Embryonic facial prominence (tissue), 1 donor: ENCODE measurements at regions not wholly inside any gene's neighbourhood (a gene's known extent, or its start where the extent isn't known, plus 50 kb on each side); places are given as distances from the start of the nearest gene placed in this dataset.
"Not testable (repeated sequence)": the region's sequence is repeated elsewhere in the genome, so short reads cannot be mapped to it uniquely, and the experiment has no call there.

Source experiments
- DNase-seq: peaks from one replicate; pipeline ENCODE4 v3.0.0-alpha.2; 2016; ENCODE audit errors: extremely low spot score

DNA sequence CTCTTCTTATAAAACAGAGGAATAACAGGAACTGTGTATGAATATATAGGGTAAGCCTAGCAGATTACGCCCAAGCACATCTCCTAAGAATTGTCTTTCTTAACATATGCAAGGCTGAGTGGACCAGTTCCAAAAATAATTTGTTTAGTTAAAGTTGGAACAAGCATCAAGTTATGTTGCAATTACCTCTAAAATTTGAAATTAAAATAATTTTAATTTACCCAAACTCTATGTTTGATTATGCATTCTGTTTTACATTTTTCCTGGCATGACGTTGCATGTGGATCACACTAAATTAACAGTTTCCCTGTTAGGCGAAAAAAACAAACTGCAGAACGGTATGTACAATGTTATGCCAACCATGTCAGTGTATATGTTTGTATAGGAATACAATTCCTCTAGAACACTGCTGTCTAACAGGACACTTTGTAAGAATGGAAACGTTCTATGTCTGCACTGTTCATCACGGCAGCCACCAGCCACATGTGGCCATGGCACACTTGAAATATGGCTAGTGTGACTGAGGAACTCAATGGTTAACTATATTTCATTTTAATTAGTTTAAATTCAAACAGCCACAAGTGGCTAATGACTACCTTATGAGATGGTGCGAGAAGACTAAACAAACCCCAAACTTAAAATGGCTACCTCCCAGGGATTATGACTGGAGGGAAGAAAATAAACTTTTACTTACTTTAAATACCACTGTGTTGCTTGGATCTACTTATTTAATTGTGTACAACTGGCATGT, 281.1 kb upstream of the KLF14 start:
- DNase-seq, result no peak

- DNase-seq, result no peak
Measured at GRCh38 chr7:131015657-131015958, 281.6 kb upstream of the KLF14 start.

- DNase-seq, result no peak
Measured at GRCh38 chr7:131016230-131016629, 282.2 kb upstream of the KLF14 start.

DNA sequence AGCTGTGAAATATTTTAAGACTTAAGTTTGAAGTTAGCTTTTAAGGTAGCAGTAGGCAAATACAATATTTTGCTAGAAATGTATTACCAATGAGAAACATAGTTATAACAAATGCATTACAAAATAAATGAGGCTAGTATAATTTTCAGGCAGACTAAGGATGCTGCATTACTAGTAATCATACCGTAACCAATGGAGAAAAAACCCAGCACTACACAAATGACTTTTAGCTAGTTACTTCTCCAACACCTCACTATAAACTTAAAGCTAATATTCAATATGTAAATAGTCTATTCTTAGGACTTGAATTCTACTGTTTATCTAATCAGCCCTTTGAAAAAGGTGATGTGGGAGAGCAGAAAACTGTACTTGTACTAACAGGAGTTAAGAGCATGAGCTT, 285.3 kb upstream of the KLF14 start:
- DNase-seq, result no peak

DNA sequence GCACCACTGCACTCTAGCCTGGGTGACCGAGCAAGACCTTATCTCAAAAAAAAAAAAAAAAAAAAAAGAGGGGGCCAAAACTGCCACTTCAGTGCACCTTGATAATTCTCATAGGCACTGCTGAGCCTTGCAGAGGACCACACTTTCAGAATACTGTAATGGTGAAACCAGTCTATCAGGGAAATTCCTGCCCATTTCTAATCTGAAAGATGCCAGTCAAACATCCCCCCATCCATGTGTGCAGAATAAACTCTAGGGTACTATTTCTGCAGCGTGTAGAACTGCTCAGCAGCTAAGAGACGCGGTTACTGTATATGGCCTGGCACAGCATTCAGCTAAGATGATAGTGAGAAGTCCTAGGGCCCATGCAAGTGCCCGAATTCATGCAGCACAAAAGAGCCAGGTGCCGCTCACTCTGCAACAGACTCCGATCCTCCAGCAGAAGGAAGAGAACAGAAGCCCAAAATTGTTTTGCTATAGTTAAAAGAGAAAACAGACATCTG, 286.8 kb upstream of the KLF14 start:
- no peak for DNase-seq

- no peak for DNase-seq
Measured at GRCh38 chr7:131021460-131021859, 287.5 kb upstream of the KLF14 start.

GRCh38 chr7:131021902-131022301, 287.9 kb upstream of the KLF14 start:
- DNase-seq, result no peak

- DNase-seq, result no peak
Measured at GRCh38 chr7:131026297-131027000, 292.4 kb upstream of the KLF14 start.

DNA sequence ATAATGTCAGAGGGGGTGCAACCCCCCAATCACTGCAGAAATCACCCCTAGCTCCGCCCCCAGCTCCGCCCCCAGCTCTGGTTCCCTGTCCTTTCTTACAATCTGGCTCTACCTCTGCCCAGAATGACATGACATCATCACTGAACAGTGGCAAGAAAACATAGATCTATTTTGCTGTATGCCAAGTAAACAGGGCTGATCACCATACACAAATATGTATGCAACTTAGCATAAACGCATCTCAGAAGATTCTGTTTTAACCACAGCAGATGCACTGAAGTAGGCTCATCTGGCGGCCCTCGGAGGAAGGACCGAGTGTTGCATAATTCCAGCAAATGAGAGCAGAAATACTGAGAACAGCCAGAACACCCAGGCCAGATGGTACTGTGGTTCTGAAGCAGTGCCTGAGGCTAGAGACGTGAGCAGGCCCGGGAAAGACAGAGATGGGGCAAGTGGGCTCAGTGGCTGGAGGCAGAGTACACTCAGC, 293.3 kb upstream of the KLF14 start:
- no peak for DNase-seq

- DNase-seq, result no peak
Measured at GRCh38 chr7:131028295-131028694, 294.3 kb upstream of the KLF14 start.

DNA sequence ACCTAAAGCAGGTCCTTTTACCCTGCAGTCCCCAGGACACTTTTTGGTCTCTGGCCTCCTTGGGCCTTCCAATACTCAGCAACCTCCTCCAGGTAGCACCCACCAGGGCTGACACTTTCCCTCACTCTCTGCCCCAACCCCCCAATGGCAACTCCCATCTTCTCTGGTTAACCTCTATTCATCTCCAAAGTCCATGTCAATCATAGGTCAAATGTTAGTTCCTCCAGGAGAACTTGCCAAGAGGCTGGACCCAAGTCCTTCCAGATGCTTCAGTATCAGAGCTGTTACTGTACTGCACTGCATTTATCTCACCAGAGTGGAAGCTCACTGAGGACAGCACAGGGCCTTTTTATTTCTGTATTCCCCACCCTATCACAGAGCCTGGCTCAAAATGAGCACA, 295.0 kb upstream of the KLF14 start:
- no peak for DNase-seq

- no peak for DNase-seq
Measured at GRCh38 chr7:131031099-131031868, 296.4 kb upstream of the MKLN1 start.

- DNase-seq, result no peak
Measured at GRCh38 chr7:131032786-131033185, 294.9 kb upstream of the MKLN1 start.

DNA sequence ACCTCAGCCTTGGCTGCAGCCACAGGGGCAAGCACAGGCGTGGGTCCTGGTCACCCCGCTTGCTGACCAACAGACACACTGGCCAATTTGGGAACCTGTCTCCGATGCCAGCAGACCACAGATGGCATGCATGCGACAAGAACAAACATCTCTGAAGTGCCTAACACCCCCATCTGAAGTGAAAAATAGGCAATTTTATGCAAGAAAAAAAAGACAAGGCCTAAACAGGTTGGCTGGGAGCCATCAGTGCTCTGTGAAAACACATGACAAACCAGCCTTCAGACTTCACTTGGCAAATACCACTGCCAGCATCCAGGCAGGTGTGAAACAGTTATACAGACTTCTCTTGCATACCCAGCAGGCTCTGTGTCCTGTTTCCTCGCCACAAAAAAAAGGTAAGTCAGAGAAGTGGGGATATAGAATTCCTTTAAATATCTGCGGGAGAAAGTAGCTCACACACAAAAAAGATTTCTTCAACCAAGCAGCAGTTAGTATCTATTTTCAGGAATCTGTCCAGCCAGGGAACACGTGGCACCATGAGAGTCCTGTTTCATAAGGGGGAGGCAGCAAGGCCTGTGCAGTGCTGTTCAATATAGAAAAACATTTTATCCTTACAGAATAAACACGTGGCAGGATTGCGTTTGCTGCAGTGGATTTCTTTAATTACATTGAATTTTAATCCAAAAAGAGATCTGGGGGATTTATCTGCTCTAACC, 293.4 kb upstream of the MKLN1 start:
- DNase-seq, result no peak

- DNase-seq, result no peak
Measured at GRCh38 chr7:131035088-131035770, 292.4 kb upstream of the MKLN1 start.

DNA sequence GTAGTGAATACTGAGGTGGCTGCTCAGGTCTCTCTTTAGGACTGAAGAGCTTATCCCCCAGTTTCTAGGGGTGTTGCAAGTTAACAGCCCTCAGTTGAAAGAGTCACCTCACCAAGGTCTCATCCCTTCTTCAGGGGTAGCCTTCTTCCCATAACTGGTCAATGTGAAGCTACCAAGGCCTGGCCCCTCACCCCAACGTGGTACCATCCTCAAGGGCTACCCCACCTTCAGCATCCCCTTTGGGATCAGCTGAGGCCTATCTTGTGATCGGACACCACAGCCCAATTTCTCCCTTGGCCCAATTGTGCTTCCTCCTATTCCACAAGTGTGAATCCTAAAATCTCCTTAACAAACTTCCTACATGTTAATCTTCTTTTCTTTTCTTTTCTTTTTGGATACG, 289.5 kb upstream of the MKLN1 start:
- no peak for DNase-seq

DNA sequence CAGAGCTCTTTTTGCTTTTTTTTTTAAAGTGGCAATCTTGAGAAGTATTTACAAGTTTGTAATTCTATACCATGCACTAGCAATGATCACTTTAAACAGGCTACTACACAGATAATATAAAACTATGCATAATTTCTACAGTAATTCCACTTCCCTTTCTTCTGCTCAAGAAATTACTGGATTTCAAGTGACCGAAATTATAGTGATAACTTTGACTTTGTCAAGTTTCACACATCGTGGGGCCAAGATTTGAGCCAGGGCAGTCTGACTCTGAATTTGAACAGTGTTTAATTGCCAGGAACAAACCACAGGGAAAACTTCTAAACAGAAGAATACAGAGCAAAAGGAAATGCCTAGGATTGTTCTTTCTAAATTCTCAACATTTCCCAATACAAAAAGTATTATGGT, 288.3 kb upstream of the MKLN1 start:
- no peak for DNase-seq

DNA sequence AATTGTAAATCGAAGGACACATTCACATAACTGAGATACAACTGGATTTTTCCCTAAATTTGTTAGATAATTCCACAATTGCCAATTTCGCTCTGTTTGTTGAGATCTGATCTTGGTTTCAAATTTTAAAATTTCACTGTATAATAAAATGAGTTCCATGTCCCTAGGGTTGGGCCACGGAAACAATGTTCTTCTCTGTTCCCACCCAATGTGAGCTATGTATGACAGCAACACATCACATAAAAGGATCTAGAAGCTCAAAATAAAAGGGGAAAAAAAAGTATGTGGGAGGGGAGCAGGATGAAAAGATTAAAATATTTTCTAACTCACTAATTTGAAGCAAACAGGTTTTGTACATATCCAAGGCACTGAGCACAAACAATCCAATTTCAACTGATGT, 287.8 kb upstream of the MKLN1 start:
- no peak for DNase-seq

DNA sequence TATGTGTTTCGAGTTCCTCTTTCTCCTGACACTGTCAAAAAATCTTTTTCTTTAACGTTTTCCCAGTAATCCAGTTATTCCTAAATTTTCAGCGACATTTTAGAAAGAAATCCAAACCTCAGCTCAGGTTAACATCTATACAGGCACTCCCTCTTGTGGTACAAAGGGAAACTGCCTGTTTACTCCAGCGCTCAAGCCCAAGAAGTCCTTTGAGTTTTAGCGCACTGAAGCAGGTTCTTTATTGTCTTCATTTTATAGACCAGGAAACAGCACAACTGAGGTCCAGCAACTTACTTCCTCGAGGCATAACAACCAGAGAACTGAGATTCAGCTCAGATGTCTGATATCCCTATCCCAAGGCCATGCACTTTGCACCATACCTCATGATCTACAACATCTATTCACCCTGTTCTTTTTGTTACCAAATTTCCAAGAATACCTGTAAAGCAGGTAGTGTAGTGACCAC, 287.2 kb upstream of the MKLN1 start:
- DNase-seq, result peak; percentile 62

DNA sequence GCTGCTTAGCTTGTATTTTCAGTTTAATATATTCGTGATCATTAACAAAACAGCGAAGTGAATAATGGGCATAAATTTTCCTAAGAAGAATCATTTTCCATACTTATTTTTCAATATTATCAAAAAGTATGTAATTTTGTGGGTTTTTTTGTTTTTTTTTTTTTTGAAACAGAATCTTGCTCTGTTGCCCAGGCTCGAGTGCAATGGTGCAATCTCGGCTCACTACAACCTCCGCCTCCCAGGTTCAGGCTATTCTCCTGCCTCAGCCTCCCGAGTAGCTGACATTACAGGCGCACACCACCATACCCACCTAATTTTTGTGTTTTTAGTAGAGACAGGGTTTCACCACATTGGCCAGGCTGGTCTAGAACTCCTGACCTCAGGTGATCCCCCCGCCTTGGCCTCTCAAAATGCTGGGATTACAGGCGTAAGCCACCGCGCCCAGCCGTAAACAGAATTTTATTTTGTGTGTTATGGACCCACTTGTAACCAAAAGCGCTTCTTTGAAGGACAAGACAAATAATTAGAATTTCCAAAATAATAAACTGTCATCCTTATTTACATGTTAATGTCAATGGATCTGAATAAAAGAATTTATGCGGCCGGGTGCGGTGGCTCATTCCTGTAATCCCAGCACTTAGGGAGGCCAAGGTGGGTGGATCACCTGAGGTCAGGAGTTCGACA, 286.5 kb upstream of the MKLN1 start:
- not testable (repeated sequence) for DNase-seq
